ENCODE measurements at regions not wholly inside any gene's neighbourhood (a gene's known extent, or its start where the extent isn't known, plus 50 kb on each side); places are given as distances from the start of the nearest gene placed in this dataset.
"Not testable (repeated sequence)": the region's sequence is repeated elsewhere in the genome, so short reads cannot be mapped to it uniquely, and the experiment has no call there.

GRCh38 chr13:16050055-16050454 is 3131.6 kb downstream of the TUBA3C start:
- not testable (repeated sequence) for H3K36me3 ChIP-seq (ENCODE audit: insufficient read depth); H3K27ac ChIP-seq (ENCODE audit: low read depth); DNase-seq (ENCODE audit: extremely low spot score); H3K4me1 ChIP-seq (ENCODE audit: insufficient read depth); H3K4me3 ChIP-seq (ENCODE audit: low read depth, low read length)
- WGBS = 84% methylated on average over 3 of the region's 5 CpGs

DNA sequence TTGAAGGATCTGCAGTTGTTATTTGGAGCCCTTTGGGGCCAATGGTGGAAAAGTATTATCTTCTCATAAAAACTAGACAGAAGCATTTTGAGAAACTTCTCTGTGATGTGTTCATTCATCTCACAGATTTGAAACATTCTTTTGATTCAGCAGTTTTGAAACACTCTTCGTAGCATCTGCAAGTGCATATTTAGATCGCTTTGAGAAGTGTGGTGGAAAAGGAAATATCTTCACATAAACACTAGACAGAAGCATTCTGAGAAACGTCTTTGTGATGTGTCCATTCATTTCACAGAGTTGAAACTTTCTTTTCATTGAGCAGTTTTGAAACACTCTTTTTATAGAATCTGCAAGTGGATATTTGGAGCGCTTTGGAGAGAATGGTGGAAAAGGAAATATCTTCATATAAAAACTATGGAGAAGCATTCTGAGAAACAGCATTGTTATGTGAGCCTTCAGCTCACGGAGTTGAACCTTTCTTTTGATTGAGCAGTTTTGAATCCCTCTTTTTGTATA is 3164.1 kb downstream of the TUBA3C start:
- H3K36me3 ChIP-seq (ENCODE audit: insufficient read depth); H3K4me3 ChIP-seq (ENCODE audit: low read depth, low read length); H3K4me1 ChIP-seq (ENCODE audit: insufficient read depth); DNase-seq (ENCODE audit: extremely low spot score); H3K27ac ChIP-seq (ENCODE audit: low read depth): not testable (repeated sequence)
- WGBS = 40% methylated on average over 5 of the region's 5 CpGs

- DNase-seq (ENCODE audit: extremely low spot score); H3K27ac ChIP-seq (ENCODE audit: low read depth); H3K36me3 ChIP-seq (ENCODE audit: insufficient read depth); H3K4me1 ChIP-seq (ENCODE audit: insufficient read depth): not testable (repeated sequence)
- peak overlapping the region; percentile 10 for H3K4me3 ChIP-seq (ENCODE audit: low read depth, low read length)
- 27% methylated on average over 2 of the region's 2 CpGs for WGBS
Measured at GRCh38 chr13:16008271-16008670, 3173.4 kb downstream of the TUBA3C start.

All from urinary bladder (tissue), 3 donors.